ENCODE measurements at regions not wholly inside any gene's neighbourhood (a gene's known extent, or its start where the extent isn't known, plus 50 kb on each side); places are given as distances from the start of the nearest gene placed in this dataset.

- DNase-seq (ENCODE audit: low spot score), result no peak
Measured at GRCh38 chr2:67043781-67044478, 353.2 kb upstream of the ETAA1 start.

DNA sequence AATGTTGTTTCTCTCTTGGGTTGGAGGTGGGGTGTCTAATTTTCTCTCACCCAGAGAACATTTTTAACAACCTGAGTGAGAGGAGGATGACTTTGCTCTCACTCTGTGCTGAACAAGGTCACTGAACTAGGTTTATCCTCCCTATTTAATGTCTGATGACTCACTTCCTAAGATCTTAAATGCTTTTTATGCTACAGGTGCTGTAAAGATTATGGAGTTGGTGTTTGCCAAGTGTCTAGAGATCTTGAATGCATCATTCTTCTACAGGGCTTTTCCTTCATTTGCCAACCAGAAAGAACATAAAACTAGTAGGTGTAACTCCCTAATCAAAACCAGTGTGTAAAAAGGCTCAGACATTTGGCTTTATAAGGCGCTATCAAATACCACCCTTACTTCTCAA is 350.5 kb upstream of the ETAA1 start:
- no peak for DNase-seq (ENCODE audit: low spot score)

GRCh38 chr2:67048314-67048713 is 348.8 kb upstream of the ETAA1 start:
- DNase-seq (ENCODE audit: low spot score), result no peak

- no peak for DNase-seq (ENCODE audit: low spot score)
Measured at GRCh38 chr2:67050622-67051021, 346.5 kb upstream of the ETAA1 start.

- no peak for DNase-seq (ENCODE audit: low spot score)
Measured at GRCh38 chr2:67054728-67055127, 342.4 kb upstream of the ETAA1 start.

DNA sequence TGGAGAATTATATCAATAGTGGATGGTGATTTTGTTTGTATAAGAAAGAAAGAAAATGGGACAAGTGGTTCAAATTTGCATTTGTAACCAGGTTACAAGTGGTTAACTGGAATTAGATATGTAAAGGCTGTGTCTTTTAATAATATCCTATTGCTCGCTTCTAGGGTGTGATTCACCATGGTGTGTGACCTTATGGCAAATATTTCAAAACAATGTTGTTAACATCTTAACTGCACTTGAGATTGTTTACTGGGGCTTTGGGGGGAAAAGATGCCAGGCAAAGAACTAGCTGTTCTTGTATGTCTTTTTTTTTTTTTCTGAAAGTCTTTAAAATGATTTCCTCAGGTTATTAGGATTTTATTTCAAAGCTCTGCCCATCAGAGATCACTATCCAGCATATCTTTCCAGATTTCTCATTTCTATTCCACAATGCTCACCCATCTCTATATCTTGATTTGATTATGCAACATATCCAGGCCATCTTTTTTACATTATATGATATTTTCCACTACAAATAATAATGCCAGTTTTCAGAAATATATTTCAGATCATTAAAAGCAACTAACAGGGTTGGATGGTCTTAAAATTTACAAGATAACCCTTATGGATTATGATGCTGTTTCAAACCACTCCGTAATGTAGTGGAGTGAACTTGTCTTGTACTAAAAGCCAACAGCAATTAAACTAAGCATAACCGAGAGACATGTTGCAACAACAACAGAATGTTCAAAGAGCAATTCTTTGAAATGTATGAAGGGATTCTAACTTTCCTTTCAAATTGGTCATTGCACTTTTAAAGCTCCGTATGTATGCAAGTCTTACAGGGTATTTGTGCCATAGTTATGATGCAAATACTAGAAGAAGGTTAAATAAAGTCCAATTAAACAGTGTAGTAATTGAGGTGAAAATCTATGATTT is 341.5 kb upstream of the ETAA1 start:
- no peak for DNase-seq (ENCODE audit: low spot score)

GRCh38 chr2:67057123-67057522 is 340.0 kb upstream of the ETAA1 start:
- no peak for DNase-seq (ENCODE audit: low spot score)

DNA sequence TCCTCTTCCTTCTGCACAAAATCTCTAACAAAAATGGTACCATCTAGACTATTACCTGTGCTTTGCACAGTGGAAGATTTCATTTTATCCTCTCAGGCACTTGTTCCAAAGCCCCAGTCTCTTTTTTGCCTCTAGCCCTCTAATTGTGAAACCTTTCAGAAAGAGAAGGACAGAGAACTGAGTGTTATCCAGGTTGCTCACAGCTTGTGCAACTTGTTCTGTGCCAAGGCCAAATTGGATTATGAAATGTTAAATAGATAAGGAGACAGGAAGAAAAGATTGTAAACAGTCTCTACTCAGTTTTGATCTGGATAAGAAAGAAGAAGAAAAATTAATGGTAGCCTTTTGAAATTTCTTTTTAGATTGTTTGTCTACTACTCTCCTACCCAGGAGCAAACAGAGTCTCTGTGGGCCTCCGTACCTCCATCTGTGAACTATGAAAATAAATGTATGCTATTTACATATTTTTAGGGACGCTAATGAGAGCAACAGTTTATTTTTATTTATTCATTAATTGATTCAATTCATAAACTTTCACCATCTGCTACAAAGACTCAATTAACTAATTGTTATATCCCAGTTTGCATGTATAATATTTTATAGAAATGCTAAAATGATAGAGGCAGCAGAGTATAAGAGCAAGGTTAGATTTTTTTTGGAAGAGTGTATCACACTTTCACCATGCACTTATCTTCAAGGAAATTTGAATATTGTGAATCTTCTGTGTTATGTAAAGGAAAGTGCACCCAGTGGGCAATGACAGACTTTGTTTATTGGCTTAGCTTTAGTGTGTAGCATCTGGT is 339.0 kb upstream of the ETAA1 start:
- no peak for DNase-seq (ENCODE audit: low spot score)

- DNase-seq (ENCODE audit: low spot score), result no peak
Measured at GRCh38 chr2:67065046-67065445, 332.1 kb upstream of the ETAA1 start.

GRCh38 chr2:67066782-67067181 is 330.4 kb upstream of the ETAA1 start:
- DNase-seq (ENCODE audit: low spot score), result no peak

DNA sequence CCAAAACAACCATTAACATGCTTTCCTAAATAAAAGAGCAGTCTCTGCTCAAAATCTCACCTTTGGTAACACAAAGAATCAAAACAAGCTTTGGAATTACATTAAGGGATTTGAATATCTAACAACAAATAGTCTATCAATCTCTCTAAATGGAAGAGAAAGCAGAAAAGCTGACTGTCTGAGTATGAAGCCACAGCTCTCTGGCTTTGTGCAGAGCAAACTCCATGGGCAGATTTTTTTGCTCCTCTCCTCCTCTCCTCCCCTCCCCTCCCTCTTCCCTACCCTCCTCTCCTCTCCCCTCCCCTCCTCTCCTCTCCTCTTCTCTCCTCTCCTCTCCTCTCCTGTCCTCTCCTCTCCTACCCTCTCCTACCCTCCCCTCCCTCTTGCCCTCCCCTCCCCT is 329.5 kb upstream of the ETAA1 start:
- no peak for DNase-seq (ENCODE audit: low spot score)

- DNase-seq (ENCODE audit: low spot score), result no peak
Measured at GRCh38 chr2:67070826-67071225, 326.3 kb upstream of the ETAA1 start.

GRCh38 chr2:67075056-67075455 is 322.1 kb upstream of the ETAA1 start:
- DNase-seq (ENCODE audit: low spot score), result no peak

- DNase-seq (ENCODE audit: low spot score), result no peak
Measured at GRCh38 chr2:67075530-67076238, 321.4 kb upstream of the ETAA1 start.

DNA sequence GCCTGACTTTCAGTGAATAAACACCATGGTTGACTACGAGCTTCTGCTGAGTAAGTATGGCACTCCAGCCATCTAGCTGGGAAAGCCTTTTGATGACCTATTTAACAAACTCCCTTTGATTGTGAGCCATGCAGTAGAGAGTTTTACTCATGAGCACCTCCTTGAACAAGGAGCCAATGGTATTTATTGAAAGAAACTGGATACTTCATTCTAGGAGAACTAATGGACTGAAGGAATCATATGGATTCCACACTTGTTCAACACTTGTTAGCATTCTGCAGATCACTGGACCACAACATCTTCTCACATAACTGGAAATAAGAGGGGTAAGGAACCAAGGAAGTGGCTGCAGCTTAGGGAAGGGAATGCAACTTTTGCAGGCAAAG is 320.9 kb upstream of the ETAA1 start:
- no peak for DNase-seq (ENCODE audit: low spot score)

DNA sequence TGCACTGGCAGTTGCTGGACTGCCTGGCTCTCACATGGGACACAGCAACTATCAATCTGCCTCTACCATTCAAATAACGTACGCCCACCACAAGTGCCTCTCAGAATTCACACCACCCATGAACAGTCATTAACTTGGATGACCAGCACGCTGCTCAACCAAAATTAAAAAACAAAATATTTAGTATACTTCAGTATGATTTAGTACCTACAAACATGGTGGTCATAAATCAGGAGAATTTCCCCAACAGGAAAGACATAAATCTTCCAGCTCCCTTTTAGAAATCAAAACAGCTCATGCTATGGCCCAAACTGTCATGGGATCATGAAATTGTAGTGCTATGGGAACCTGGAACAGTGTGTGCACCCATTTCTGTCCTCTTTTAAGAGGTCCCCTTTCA is 317.4 kb upstream of the ETAA1 start:
- no peak for DNase-seq (ENCODE audit: low spot score)

DNA sequence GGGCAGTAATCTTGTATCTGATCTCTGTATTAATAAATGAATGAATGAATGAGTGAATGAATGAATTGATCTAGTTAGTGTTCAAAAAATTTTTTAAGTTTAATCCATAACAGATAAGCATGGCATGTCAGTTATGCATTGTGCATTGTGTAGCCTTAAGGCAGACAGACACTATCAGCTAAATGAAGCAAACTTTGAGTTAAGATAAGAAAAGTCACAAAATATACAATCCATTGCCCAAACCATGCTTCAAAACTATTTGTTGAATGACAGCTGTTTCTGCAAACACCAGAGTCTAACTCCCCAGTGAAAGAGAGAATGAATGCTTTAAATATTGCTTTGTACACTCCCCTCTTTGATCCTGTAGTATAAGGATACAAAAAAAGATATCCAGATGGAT is 314.3 kb upstream of the ETAA1 start:
- no peak for DNase-seq (ENCODE audit: low spot score)

GRCh38 chr2:67083951-67084350 is 313.2 kb upstream of the ETAA1 start:
- no peak for DNase-seq (ENCODE audit: low spot score)

DNA sequence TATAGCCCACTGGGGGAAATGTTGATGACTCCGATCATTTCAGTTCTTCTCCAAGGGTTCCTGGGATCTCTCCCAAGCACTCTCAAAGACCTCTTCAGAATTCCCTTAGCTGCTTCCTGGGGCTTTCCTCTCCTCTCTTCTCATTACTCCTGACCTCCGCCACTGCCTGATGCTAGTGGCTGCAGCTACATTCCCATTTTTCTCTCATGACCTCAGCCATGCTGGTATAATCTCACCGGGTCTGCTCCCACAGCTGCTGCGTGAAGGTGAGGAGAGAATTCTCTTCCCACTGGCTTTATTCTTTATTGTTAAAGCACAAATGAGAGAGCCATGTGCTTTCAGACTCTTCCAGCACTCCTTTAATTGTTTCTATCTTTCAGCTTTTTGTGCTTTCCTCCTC is 312.0 kb upstream of the ETAA1 start:
- DNase-seq (ENCODE audit: low spot score), result no peak

DNA sequence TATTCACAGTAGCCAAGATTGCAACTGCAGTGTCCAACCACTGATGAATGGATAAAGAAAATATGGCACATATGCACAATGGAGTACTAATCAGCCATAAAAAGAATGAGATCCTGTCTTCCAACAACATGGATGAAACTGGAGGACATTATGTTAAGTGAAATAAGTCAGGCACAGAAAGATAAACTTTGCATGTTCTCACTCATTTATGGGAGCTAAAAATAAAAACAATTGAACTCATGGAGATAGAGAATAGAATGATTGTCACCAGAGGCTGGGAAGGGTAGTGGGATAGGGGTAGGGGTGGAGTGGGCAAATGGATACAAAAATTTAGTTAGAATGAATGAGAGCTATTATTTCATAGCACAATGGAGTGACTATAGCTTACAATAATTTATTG is 305.5 kb upstream of the ETAA1 start:
- DNase-seq (ENCODE audit: low spot score), result no peak

- no peak for DNase-seq (ENCODE audit: low spot score)
Measured at GRCh38 chr2:67095121-67095520, 302.0 kb upstream of the ETAA1 start.

- DNase-seq (ENCODE audit: low spot score), result no peak
Measured at GRCh38 chr2:67096886-67097285, 300.2 kb upstream of the ETAA1 start.
